GM12891 (cell line): ENCODE measurements at regions not wholly inside any gene's neighbourhood (a gene's known extent, or its start where the extent isn't known, plus 50 kb on each side); places are given as distances from the start of the nearest gene placed in this dataset.
"Not testable (repeated sequence)": the region's sequence is repeated elsewhere in the genome, so short reads cannot be mapped to it uniquely, and the experiment has no call there.

Experiments used
- DNase-seq: peaks from one replicate; pipeline ENCODE4 v3.0.0; 2011; ENCODE audit warnings: low spot score; ENCODE audit not compliant: insufficient read length
- FAIRE-seq: peaks from 2 replicates; lab custom pipeline; 2011; peaks lifted over from hg19 to GRCh38; lab: Jason Lieb, UNC
- PAX5 ChIP-seq: IDR thresholded peaks from 2 replicates; pipeline ENCODE4 v1.6.1; 2011; ENCODE audit warnings: low read length, moderate library complexity, mild to moderate bottlenecking; ENCODE audit not compliant: insufficient read depth, severe bottlenecking
- POLR2A ChIP-seq: IDR thresholded peaks from 2 replicates; pipeline ENCODE4 v1.6.1; 2011; ENCODE audit warnings: low read depth, low read length, control low read depth
- POLR2AphosphoS5 ChIP-seq: IDR thresholded peaks from 2 replicates; pipeline ENCODE4 v1.6.1; 2011; ENCODE audit warnings: low read depth, low read length, control low read depth
- POU2F2 ChIP-seq: IDR thresholded peaks from 2 replicates; pipeline ENCODE4 v1.6.1; 2011; ENCODE audit warnings: low read depth, mild to moderate bottlenecking, control low read depth, low read length, moderate library complexity
- SPI1 ChIP-seq: IDR thresholded peaks from 2 replicates; pipeline ENCODE4 v1.6.1; 2011; ENCODE audit warnings: low read depth, low read length, control low read depth
- TAF1 ChIP-seq: IDR thresholded peaks from 2 replicates; pipeline ENCODE4 v1.6.1; 2011; ENCODE audit warnings: low read depth, low read length, control low read depth

DNA sequence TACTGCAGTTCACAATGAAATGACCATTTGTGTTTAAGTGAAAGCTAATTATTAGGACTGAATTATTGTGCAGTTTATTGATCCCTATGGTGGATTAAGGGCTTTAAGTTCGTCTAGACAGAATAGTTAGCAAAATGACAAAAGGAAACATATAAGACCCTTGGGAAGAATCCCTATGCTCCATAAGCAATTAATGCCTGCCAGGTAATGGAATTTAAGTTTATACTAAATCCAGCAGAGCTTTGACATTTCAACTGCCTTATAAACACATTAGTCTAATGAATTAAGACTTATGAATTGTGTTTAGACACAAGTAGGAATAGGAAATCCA, 640.0 kb upstream of the ARRDC3 start:
- FAIRE-seq: no peak

DNA sequence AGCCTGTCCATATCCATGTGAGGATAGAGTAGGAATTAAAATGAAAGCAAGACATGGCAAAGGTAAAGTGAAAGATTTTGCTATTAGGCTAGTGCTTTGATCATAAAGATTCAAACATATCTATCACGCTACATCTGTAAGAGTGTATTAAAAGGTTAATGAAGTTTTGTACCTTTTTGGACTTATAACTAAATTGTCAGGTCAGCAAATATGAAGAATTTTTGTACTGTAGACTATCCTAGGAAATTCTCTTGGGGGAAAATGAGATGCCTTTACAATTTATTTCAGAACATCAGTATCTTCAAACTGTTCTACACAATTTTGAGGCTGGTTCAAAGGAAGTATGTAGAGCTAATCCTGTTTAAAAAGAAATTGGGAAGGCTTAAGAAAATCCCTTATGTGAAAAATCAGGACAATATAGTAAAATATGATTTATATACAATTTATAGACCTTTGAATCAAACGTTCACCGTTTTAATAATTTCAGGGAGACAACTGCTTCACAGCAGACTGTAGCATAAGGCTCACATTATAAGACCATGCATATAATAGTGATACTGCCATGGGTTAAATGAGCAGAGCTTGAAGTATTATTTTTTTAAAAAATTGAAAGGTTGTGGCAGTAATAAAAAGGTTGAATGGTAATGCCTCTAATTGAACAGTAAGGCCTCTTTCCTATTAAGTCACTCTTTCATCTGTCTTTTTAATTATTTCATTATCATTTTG, 639.5 kb upstream of the ARRDC3 start:
- no peak for FAIRE-seq
- TF ChIP-seq POLR2AphosphoS5 (no peak), PAX5 (no peak), POU2F2 (no peak), TAF1 (no peak)
- DNase-seq: no peak

More for the DNA sequence above, 640.0 kb upstream of the ARRDC3 start:
- no peak for TF ChIP-seq SPI1
- TF ChIP-seq POU2F2: no peak
- no peak for TF ChIP-seq POLR2A
- TF ChIP-seq TAF1: no peak
- TF ChIP-seq POLR2AphosphoS5: no peak
- no peak for TF ChIP-seq PAX5
- DNase-seq: no peak

- TF ChIP-seq POLR2AphosphoS5 (no peak), SPI1 (no peak), POU2F2 (no peak), PAX5 (no peak), TAF1 (no peak), POLR2A (no peak)
- DNase-seq: no peak
- FAIRE-seq: no peak
Measured at GRCh38 chr5:92019376-92019990, 636.4 kb upstream of the ARRDC3 start.

DNA sequence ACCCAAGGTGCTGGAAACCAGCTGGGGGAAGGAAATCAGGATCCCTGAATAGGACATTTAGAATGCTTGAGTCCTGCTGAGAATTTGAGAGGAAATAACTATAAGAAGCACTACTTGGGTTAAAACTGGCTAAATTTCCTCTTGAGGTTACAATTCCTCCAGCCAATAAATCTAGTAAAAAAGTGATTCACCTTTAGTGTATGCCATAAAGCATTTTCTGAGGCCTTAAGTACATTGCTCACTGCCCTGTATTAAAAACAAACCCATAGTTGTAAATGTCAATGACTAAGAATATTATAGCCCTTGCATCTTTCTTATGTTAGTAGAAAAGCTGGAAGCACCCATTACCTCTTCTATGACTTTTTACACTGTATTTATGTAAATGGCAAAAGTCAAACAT, 634.7 kb upstream of the ARRDC3 start:
- DNase-seq (no peak), FAIRE-seq (no peak)
- TF ChIP-seq POU2F2: no peak
- TF ChIP-seq SPI1: no peak
- no peak for TF ChIP-seq PAX5

GRCh38 chr5:92011845-92012244, 628.7 kb upstream of the ARRDC3 start:
- not testable (repeated sequence) for DNase-seq, FAIRE-seq

DNA sequence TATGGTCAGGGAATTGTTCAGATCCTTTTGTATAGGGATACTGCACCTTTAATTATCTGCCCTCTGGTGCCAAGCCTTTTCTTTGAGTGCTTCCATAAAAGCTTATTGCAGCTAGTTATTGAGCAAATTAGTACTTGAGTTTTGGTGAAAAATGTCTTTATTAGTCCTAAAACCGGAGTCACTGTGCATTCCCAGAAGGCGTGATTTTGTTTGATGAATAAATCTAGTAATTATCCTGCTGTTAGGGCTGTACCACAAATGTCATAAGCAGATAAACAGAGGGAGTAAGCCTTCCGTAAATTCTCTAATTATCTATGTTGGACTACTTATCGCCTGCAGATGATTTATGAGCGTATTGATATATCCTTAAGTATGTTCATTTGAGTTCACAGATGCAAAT, 620.7 kb upstream of the ARRDC3 start:
- DNase-seq (no peak), FAIRE-seq (no peak)
- no peak for TF ChIP-seq TAF1
- TF ChIP-seq SPI1: no peak
- TF ChIP-seq POU2F2: no peak
- no peak for TF ChIP-seq PAX5
- TF ChIP-seq POLR2AphosphoS5: no peak
- TF ChIP-seq POLR2A: no peak

- TF ChIP-seq POU2F2 (no peak), PAX5 (no peak), SPI1 (no peak), POLR2A (no peak), TAF1 (no peak), POLR2AphosphoS5 (no peak)
- DNase-seq: no peak
- no peak for FAIRE-seq
Measured at GRCh38 chr5:92002721-92003274, 619.7 kb upstream of the ARRDC3 start.

GRCh38 chr5:91998774-91999173, 615.7 kb upstream of the ARRDC3 start:
- DNase-seq: no peak
- no peak for FAIRE-seq
- no peak for TF ChIP-seq POU2F2
- no peak for TF ChIP-seq POLR2A
- TF ChIP-seq PAX5: no peak

DNA sequence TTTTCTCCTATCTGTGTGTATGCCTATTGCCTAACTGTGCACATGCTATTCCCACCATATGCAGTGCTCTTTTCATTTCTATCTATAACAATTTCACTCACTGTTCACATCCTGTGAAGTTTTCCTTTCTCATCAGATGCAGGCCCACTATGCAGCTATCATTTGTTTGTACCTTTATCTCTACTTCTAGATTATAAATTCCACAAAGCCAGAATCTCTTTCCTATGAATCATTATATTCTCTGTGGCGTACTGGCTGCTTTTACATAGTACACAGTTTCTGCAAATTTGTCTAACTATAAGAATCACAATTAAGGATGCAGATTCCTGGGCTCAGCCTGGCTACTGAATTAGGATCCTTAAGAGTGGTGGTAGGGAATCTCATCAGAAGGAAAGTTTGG, 600.8 kb upstream of the ARRDC3 start:
- DNase-seq (no peak), FAIRE-seq (no peak)
- TF ChIP-seq POLR2A: no peak
- TF ChIP-seq PAX5: no peak
- TF ChIP-seq POU2F2: no peak
- TF ChIP-seq TAF1: no peak
- no peak for TF ChIP-seq POLR2AphosphoS5
- no peak for TF ChIP-seq SPI1

- TF ChIP-seq SPI1: no peak
- no peak for TF ChIP-seq TAF1
- TF ChIP-seq POLR2AphosphoS5: no peak
- no peak for TF ChIP-seq PAX5
- no peak for TF ChIP-seq POLR2A
- no peak for TF ChIP-seq POU2F2
- no peak for DNase-seq
- no peak for FAIRE-seq
Measured at GRCh38 chr5:91978221-91978882, 595.2 kb upstream of the ARRDC3 start.
